IMR-90 (cell line): ENCODE measurements at regions not wholly inside any gene's neighbourhood (a gene's known extent, or its start where the extent isn't known, plus 50 kb on each side); places are given as distances from the start of the nearest gene placed in this dataset.

Source experiments
- ATAC-seq: fragments of 200-7000 bp; cut with Tn5 transposase; 2 replicates; pipeline ENCODE4 v1.9.1; 2020; ENCODE audit warnings: low read depth, mild to moderate bottlenecking, moderate library complexity
- BruUV-seq: library from RNA; stranded (reverse); fragments of 400-500 nt; replicated peaks from 2 replicates; lab custom pipeline; 2021; lab: Mats Ljungman, UMichigan
- CTCF ChIA-PET: fragments of 300-600 bp; formaldehyde crosslinking; extraction: SDS; loops from one replicate; lab custom pipeline; 2021; ENCODE audit warnings: antibody characterized with exemption; lab: Yijun Ruan, JAX
- POLR2A ChIA-PET: fragments of 300-600 bp; sonication (Branson Sonifier 250); formaldehyde crosslinking; loops from one replicate; lab custom pipeline; 2022; ENCODE audit warnings: antibody characterized with exemption; ENCODE audit not compliant: unreplicated experiment; lab: Charles Lee
- DNase-seq: peaks from one replicate; pipeline ENCODE4 v3.0.0; 2013
- H2AFZ ChIP-seq: replicated peaks from 2 replicates; pipeline ENCODE3; 2013; ENCODE audit warnings: low read length, mild to moderate bottlenecking; ENCODE audit not compliant: poor library complexity
- H2AK5ac ChIP-seq: 2 replicates; pipeline ENCODE4 v1.6.1; 2013; ENCODE audit warnings: low read depth, low read length, inconsistent platforms
- H2AK9ac ChIP-seq: replicated peaks from 2 replicates; pipeline ENCODE3; 2013; ENCODE audit warnings: mild to moderate bottlenecking, low read depth, low read length, moderate library complexity; ENCODE audit not compliant: poor library complexity
- H2BK120ac ChIP-seq: 2 replicates; pipeline ENCODE4 v1.6.1; 2013; ENCODE audit warnings: low read depth, low read length, inconsistent platforms
- H2BK15ac ChIP-seq: 3 replicates; pipeline ENCODE4 v1.6.1; 2013; ENCODE audit warnings: low read depth, low read length, inconsistent platforms
- H2BK20ac ChIP-seq: 2 replicates; pipeline ENCODE4 v1.6.1; 2013; ENCODE audit warnings: low read depth, mild to moderate bottlenecking, inconsistent platforms, low read length, moderate library complexity
- H2BK5ac ChIP-seq: 2 replicates; pipeline ENCODE4 v1.6.1; 2013; ENCODE audit warnings: mild to moderate bottlenecking, low read depth, low read length, inconsistent platforms; ENCODE audit not compliant: poor library complexity, severe bottlenecking
- H3K14ac ChIP-seq: replicated peaks from 2 replicates; pipeline ENCODE4 v1.6.1; 2013; ENCODE audit warnings: low read depth, low read length, inconsistent platforms
- H3K18ac ChIP-seq: 2 replicates; pipeline ENCODE4 v1.6.1; 2013; ENCODE audit warnings: low read depth, low read length, control low read depth
- H3K23ac ChIP-seq: 2 replicates; pipeline ENCODE4 v1.6.1; 2013; ENCODE audit warnings: low read depth, low read length, inconsistent platforms
- H3K27ac ChIP-seq: 2 replicates; pipeline ENCODE4 v1.5.1; 2013; ENCODE audit warnings: mild to moderate bottlenecking, control low read depth, low read length; ENCODE audit not compliant: insufficient read depth
- H3K27me3 ChIP-seq: 2 replicates; pipeline ENCODE4 v1.6.1; 2013; ENCODE audit warnings: low read length; ENCODE audit not compliant: control insufficient read depth, insufficient read depth
- H3K36me3 ChIP-seq: 2 replicates; pipeline ENCODE4 v1.6.1; 2013; ENCODE audit warnings: low read length, mixed read lengths; ENCODE audit not compliant: control insufficient read depth, insufficient read depth
- H3K4ac ChIP-seq: 2 replicates; pipeline ENCODE4 v1.6.1; 2013; ENCODE audit warnings: low read depth, low read length, inconsistent platforms
- H3K4me1 ChIP-seq: 2 replicates; pipeline ENCODE4 v1.6.1; 2013; ENCODE audit warnings: low read length, mixed read lengths; ENCODE audit not compliant: control insufficient read depth, insufficient read depth
- H3K4me2 ChIP-seq: 2 replicates; pipeline ENCODE4 v1.6.1; 2013; ENCODE audit warnings: low read depth, mild to moderate bottlenecking, control low read depth, low read length, moderate library complexity
- H3K4me3 ChIP-seq: 2 replicates; pipeline ENCODE4 v1.5.1; 2013; ENCODE audit warnings: low read depth, mild to moderate bottlenecking, control low read depth, low read length, moderate library complexity; ENCODE audit not compliant: insufficient read depth
- H3K56ac ChIP-seq: 2 replicates; pipeline ENCODE4 v1.6.1; 2013; ENCODE audit warnings: low read length, inconsistent platforms; ENCODE audit not compliant: insufficient read depth; ENCODE audit errors: extremely low read depth
- H3K79me1 ChIP-seq, 2 experiments: 2 replicates each; pipeline ENCODE4 v1.6.1; 2013; ENCODE audit warnings: low read length in 2 of 2, inconsistent platforms in 1 of 2, low read depth in 1 of 2
- H3K9ac ChIP-seq: 2 replicates; pipeline ENCODE4 v1.6.1; 2013; ENCODE audit warnings: low read depth, low read length, control low read depth
- H3K9me1 ChIP-seq: 2 replicates; pipeline ENCODE4 v1.6.1; 2013; ENCODE audit warnings: low read length, inconsistent platforms; ENCODE audit not compliant: insufficient read depth
- H3K9me3 ChIP-seq: 2 replicates; pipeline ENCODE4 v1.6.1; 2013; ENCODE audit warnings: low read length; ENCODE audit not compliant: control insufficient read depth, insufficient read depth
- H4K20me1 ChIP-seq: 2 replicates; pipeline ENCODE4 v1.6.1; 2013; ENCODE audit warnings: low read length, inconsistent platforms; ENCODE audit not compliant: insufficient read depth
- H4K5ac ChIP-seq: 2 replicates; pipeline ENCODE4 v1.6.1; 2013; ENCODE audit warnings: mild to moderate bottlenecking, low read depth, low read length, control low read depth
- H4K8ac ChIP-seq, 2 experiments: 2 replicates each; pipeline ENCODE4 v1.6.1; 2013; ENCODE audit warnings: low read depth in 2 of 2, low read length in 2 of 2, control low read depth in 1 of 2, inconsistent platforms in 1 of 2
- H4K91ac ChIP-seq: 2 replicates; pipeline ENCODE4 v1.6.1; 2013; ENCODE audit warnings: low read depth, low read length, inconsistent platforms; ENCODE audit not compliant: insufficient read depth
- CEBPB ChIP-seq: IDR thresholded peaks from 2 replicates; pipeline ENCODE4 v1.6.1; 2012; ENCODE audit warnings: low read depth, low read length, improper control_type of control experiment
- FOS ChIP-seq: fragments of 150-350 bp; IDR thresholded peaks from 2 replicates; pipeline ENCODE4 v1.6.1; 2016; ENCODE audit warnings: low read depth, low read length
- MAFK ChIP-seq: IDR thresholded peaks from 2 replicates; pipeline ENCODE4 v1.6.1; 2012; ENCODE audit warnings: low read depth, low read length, improper control_type of control experiment
- MXI1 ChIP-seq: IDR thresholded peaks from 2 replicates; pipeline ENCODE4 v1.6.1; 2012; ENCODE audit warnings: low read depth, mild to moderate bottlenecking, low read length, moderate library complexity, borderline replicate concordance
- NFE2L2 ChIP-seq: fragments of 150-350 bp; IDR thresholded peaks from 2 replicates; pipeline ENCODE4 v1.6.1; 2016; ENCODE audit warnings: low read depth, mild to moderate bottlenecking, low read length
- SMC3 ChIP-seq: fragments of 150-350 bp; IDR thresholded peaks from 2 replicates; pipeline ENCODE4 v1.6.1; 2016; ENCODE audit warnings: low read depth, mild to moderate bottlenecking, antibody characterized with exemption, low read length, moderate library complexity
- WGBS, 2 experiments: methylation state at CpG; one replicate each; pipeline versions ENCODE4 v1.1.5 to v1.1.7; 2013; ENCODE audit warnings: missing lambda C conversion rate in 2 of 2; ENCODE audit not compliant: insufficient read length in 1 of 2; ENCODE audit errors: extremely low coverage in 2 of 2; 5-methylcytosine and 5-hydroxymethylcytosine counted together
- dilution Hi-C: fragments of 300-500 bp; cut with HindIII; formaldehyde crosslinking; loops from one replicate; pipeline ENCODE4 v1.14.3; 2018; ENCODE audit warnings: low sequenced_read_pairs; ENCODE audit not compliant: unreplicated experiment
- in situ Hi-C: fragments of 300-500 bp; cut with MboI; formaldehyde crosslinking; loops from 3 replicates; pipeline ENCODE4 v1.14.3; 2019; ENCODE audit warnings: low sequenced_read_pairs, inconsistent platforms, mixed read lengths
- intact Hi-C: fragments of 100-400 bp; cut with micrococcal nuclease; formaldehyde crosslinking; loops from 2 replicates; pipeline ENCODE4 v1.10.0; 2022

GRCh38 chr6:87756858-87757257 lies 54.8 kb upstream of the AKIRIN2 start:
- Histone ChIP-seq H3K9ac (no peak overlapping the region), H2AK5ac (no peak overlapping the region), H3K14ac (no peak overlapping the region), H3K4me2 (peak overlapping the region; percentile 28), H2BK20ac (no peak overlapping the region), H3K79me1 (no peaks in the 10 kb centered on the region), H3K4me3 (no peak overlapping the region), H3K36me3 (no peaks in the 10 kb centered on the region), H3K56ac (no peak overlapping the region), H3K4ac (no peak overlapping the region), H3K9me3 (no peaks in the 10 kb centered on the region), H4K5ac (no peak overlapping the region), H2BK120ac (no peak overlapping the region), H4K20me1 (no peaks in the 10 kb centered on the region), H2AK9ac (no peak overlapping the region), H3K18ac (no peak overlapping the region; the same call in 1 of the 2 replicates), H3K23ac (no peak overlapping the region), H3K27ac (peak overlapping the region; percentile 45; the same call in 1 of the 2 replicates), H3K9me1 (no peaks in the 10 kb centered on the region; the same call in 1 of the 2 replicates), H4K91ac (no peak overlapping the region; the same call in 1 of the 2 replicates), H4K8ac (no peak overlapping the region; a peak in 1 of 4 replicates), H2AFZ (no peak overlapping the region), H2BK15ac (no peak overlapping the region), H2BK5ac (no peak overlapping the region), H3K27me3 (no peaks in the 10 kb centered on the region), H3K4me1 (peaks cover 5% of the 10 kb centered on the region; the same call in 1 of the 2 replicates)
- no CpG with 5 or more reads among the region's 2 CpGs for WGBS, 2 experiments
- BruUV-seq = no TSS peak
- TF ChIP-seq FOS = peak; percentile 64; the same call in 1 of the 2 replicates
- no peak for TF ChIP-seq MAFK
- peak; percentile 57; the same call in 1 of the 2 replicates for TF ChIP-seq MXI1
- peak; percentile 77 for TF ChIP-seq CEBPB
- TF ChIP-seq SMC3 = no peak
- no peak for TF ChIP-seq NFE2L2
- POLR2A ChIA-PET = interaction anchor here (0.9 kb wide), 1 partner anchor 16 kb away, joined by 3 read pairs; no protein-coding TSS in a partner anchor
- in situ Hi-C loops = no loop called here
- peak; percentile 83 for DNase-seq
- intact Hi-C loops = loop anchor here (5.0 kb wide), 1 partner anchor 55 kb away; the partner anchor contains the start of gene AKIRIN2
- CTCF ChIA-PET = interaction anchor here (0.6 to 1.5 kb wide), 3 partner anchors 9 to 186 kb away, joined by 4 to 5 read pairs (median 5); no protein-coding TSS in a partner anchor
- dilution Hi-C loops = no loop called here
- ATAC-seq = peak; percentile 73
